Lung (tissue), 11 donors: ENCODE measurements at regions not wholly inside any gene's neighbourhood (a gene's known extent, or its start where the extent isn't known, plus 50 kb on each side); places are given as distances from the start of the nearest gene placed in this dataset.

Experiments
- ATAC-seq: fragments of 200-7000 bp; cut with Tn5 transposase; one replicate; pipeline ENCODE4 v1.9.1; 2020; ENCODE audit warnings: moderate number of reproducible peaks; ENCODE audit not compliant: insufficient read depth, low FRiP score
- DNase-seq, 3 donors: peaks; one replicate each; pipeline ENCODE4 v3.0.0-alpha.2; 2013 to 2017
- H3K27ac ChIP-seq, 2 donors: one replicate each; pipeline ENCODE4 v1.5.1; 2013; ENCODE audit warnings: mild to moderate bottlenecking in 2 of 2, moderate library complexity in 2 of 2, control low read depth in 1 of 2, inconsistent platforms in 1 of 2, low read depth in 1 of 2, low read length in 1 of 2
- H3K27me3 ChIP-seq, 3 donors: one replicate each; pipeline ENCODE4 v1.5.1; 2013; ENCODE audit warnings: low read length in 2 of 3; ENCODE audit not compliant: control insufficient read depth in 3 of 3, insufficient read depth in 3 of 3
- H3K36me3 ChIP-seq, 4 donors: one replicate each; pipeline ENCODE4 v1.5.1; 2013; ENCODE audit warnings: low read length in 4 of 4, mild to moderate bottlenecking in 1 of 4, moderate library complexity in 1 of 4; ENCODE audit not compliant: control insufficient read depth in 4 of 4, insufficient read depth in 4 of 4
- H3K4me1 ChIP-seq, 5 donors: one replicate each; pipeline ENCODE4 v1.5.1; 2013; ENCODE audit warnings: low read length in 5 of 5, mild to moderate bottlenecking in 2 of 5, moderate library complexity in 1 of 5; ENCODE audit not compliant: control insufficient read depth in 5 of 5, insufficient read depth in 5 of 5
- H3K4me3 ChIP-seq: one replicate; pipeline ENCODE4 v1.5.1; 2013; ENCODE audit warnings: mild to moderate bottlenecking, control low read depth, moderate library complexity
- H3K9ac ChIP-seq, 2 donors: one replicate each; pipeline ENCODE4 v1.5.1; 2013; ENCODE audit warnings: low read length in 2 of 2, control low read depth in 1 of 2; ENCODE audit not compliant: insufficient read depth in 1 of 2
- H3K9me3 ChIP-seq, 4 donors: one replicate each; pipeline ENCODE4 v1.5.1; 2013; ENCODE audit warnings: low read length in 3 of 4, mild to moderate bottlenecking in 1 of 4, moderate library complexity in 1 of 4; ENCODE audit not compliant: control insufficient read depth in 4 of 4, insufficient read depth in 3 of 4
- CTCF ChIP-seq: IDR thresholded peaks from 2 replicates; pipeline ENCODE4 v1.5.1; 2012; ENCODE audit warnings: mild to moderate bottlenecking; ENCODE audit errors: control extremely low read depth, extremely low read depth
- WGBS, 2 donors: extraction: QIAGEN DNeasy Blood & Tissue Kit; methylation state at CpG; one replicate each; pipeline ENCODE4 v1.1.7; 2013; 5-methylcytosine and 5-hydroxymethylcytosine counted together
- donor health status: control.
- donor health status: control.
- donor health status: Bipolar disorder and iron deficiency.
- donor health status: healthy.
- donor health status: DM: yes; HTN: yes; CAD: no.

- H3K9ac ChIP-seq = no peak overlapping the region
- H3K4me3 ChIP-seq = no peak overlapping the region
- WGBS, 2 donors = 75 to 91% methylated on average over 4 of the region's 4 CpGs
- no peaks in the 10 kb centered on the region for H3K36me3 ChIP-seq
- no peak overlapping the region for H3K27ac ChIP-seq
- ATAC-seq = no peak
- DNase-seq = no peak
- no peaks in the 10 kb centered on the region for H3K27me3 ChIP-seq
- H3K4me1 ChIP-seq = no peaks in the 10 kb centered on the region
- TF ChIP-seq CTCF = no peak
- H3K9me3 ChIP-seq = peaks cover 0 to 2% (median 0%) of the 10 kb centered on the region in 4 donors
These were observed 241.9 kb downstream of the IRX1 start for GRCh38 chr5:3837506-3837905.

- Histone ChIP-seq H3K9ac (no peak overlapping the region), H3K36me3 (no peaks in the 10 kb centered on the region), H3K4me3 (no peak overlapping the region), H3K9me3 (no peaks in the 10 kb centered on the region), H3K27me3 (no peaks in the 10 kb centered on the region), H3K4me1 (no peaks in the 10 kb centered on the region), H3K27ac (no peak overlapping the region)
- DNase-seq = no peak
- ATAC-seq = no peak
- TF ChIP-seq CTCF = no peak
- 62 to 67% methylated on average over 2 of the region's 2 CpGs for WGBS, 2 donors
These were observed 243.5 kb downstream of the IRX1 start for GRCh38 chr5:3839151-3839550.

- no peak for TF ChIP-seq CTCF
- no peaks in the 10 kb centered on the region for H3K9me3 ChIP-seq
- 68 to 85% methylated on average over 6 of the region's 6 CpGs for WGBS, 2 donors
- DNase-seq (no peak), ATAC-seq (no peak)
- no peaks in the 10 kb centered on the region for H3K4me1 ChIP-seq
- H3K36me3 ChIP-seq = no peaks in the 10 kb centered on the region
- H3K27me3 ChIP-seq = no peaks in the 10 kb centered on the region
- no peak overlapping the region for H3K4me3 ChIP-seq
- H3K9ac ChIP-seq = no peak overlapping the region
- no peak overlapping the region for H3K27ac ChIP-seq
These were observed 247.0 kb downstream of the IRX1 start for GRCh38 chr5:3842591-3842990.

GRCh38 chr5:3843706-3844105 is 248.1 kb downstream of the IRX1 start:
- WGBS, 2 donors = 57 to 69% methylated on average over 6 of the region's 6 CpGs
- no peak for ATAC-seq
- peak in 1 of 3 donors; percentile 14 for DNase-seq

More at GRCh38 chr5:3843706-3844105, 248.1 kb downstream of the IRX1 start:
- H3K36me3 ChIP-seq = no peaks in the 10 kb centered on the region
- no peak overlapping the region for H3K9ac ChIP-seq
- no peak overlapping the region for H3K27ac ChIP-seq
- H3K4me3 ChIP-seq = no peak overlapping the region
- no peaks in the 10 kb centered on the region for H3K9me3 ChIP-seq
- H3K27me3 ChIP-seq = no peaks in the 10 kb centered on the region
- no peak for TF ChIP-seq CTCF
- H3K4me1 ChIP-seq = no peaks in the 10 kb centered on the region
